Thyroid gland (tissue), 4 donors: ENCODE measurements at regions not wholly inside any gene's neighbourhood (a gene's known extent, or its start where the extent isn't known, plus 50 kb on each side); places are given as distances from the start of the nearest gene placed in this dataset.

ENCODE experiments used
- CTCF ChIP-seq, 6 experiments: fragments of 200-600 bp in 3 of 6; fragments of 450-650 bp in 3 of 6; sonication (generic) in 3 of 6; IDR thresholded peaks; one replicate each; pipeline ENCODE4 v1.5.1; 2016 to 2019; ENCODE audit warnings: antibody characterized with exemption in 6 of 6, mild to moderate bottlenecking in 2 of 6, inconsistent platforms in 1 of 6, moderate library complexity in 1 of 6
- POLR2A ChIP-seq, 2 donors: fragments of 450-650 bp; IDR thresholded peaks; one replicate each; pipeline ENCODE4 v1.6.1; 2017; ENCODE audit warnings: antibody characterized with exemption in 2 of 2, mild to moderate bottlenecking in 2 of 2, moderate library complexity in 1 of 2

GRCh38 chr6:139790527-139790926, 416.1 kb upstream of the CITED2 start:
- TF ChIP-seq CTCF (IDR thresholded peaks at IDR 0.05) (no peak), POLR2A (IDR thresholded peaks at IDR 0.05) (no peak)
